ENCODE measurements at regions not wholly inside any gene's neighbourhood (a gene's known extent, or its start where the extent isn't known, plus 50 kb on each side); places are given as distances from the start of the nearest gene placed in this dataset.

DNA sequence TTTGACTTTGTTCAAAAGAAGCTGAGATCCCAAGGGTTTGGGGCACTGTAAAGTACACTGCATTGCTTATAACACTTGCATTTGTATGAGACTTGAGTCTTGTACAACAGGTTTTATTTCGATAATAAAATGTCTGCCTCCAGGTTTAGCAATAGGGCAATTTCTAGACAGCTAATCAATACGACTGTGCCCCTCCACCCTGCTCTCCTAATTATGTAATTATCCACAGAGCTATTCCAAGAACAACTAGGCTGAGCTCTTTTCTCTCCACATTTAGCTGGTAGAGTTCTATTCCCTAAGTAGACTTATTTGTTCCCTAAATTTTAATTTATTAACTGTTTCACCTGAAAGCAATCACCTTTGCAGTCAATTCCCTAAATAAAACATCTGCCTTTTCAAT lies 52.9 kb upstream of the LINC00305 start:
- TF ChIP-seq, protein P1, sequence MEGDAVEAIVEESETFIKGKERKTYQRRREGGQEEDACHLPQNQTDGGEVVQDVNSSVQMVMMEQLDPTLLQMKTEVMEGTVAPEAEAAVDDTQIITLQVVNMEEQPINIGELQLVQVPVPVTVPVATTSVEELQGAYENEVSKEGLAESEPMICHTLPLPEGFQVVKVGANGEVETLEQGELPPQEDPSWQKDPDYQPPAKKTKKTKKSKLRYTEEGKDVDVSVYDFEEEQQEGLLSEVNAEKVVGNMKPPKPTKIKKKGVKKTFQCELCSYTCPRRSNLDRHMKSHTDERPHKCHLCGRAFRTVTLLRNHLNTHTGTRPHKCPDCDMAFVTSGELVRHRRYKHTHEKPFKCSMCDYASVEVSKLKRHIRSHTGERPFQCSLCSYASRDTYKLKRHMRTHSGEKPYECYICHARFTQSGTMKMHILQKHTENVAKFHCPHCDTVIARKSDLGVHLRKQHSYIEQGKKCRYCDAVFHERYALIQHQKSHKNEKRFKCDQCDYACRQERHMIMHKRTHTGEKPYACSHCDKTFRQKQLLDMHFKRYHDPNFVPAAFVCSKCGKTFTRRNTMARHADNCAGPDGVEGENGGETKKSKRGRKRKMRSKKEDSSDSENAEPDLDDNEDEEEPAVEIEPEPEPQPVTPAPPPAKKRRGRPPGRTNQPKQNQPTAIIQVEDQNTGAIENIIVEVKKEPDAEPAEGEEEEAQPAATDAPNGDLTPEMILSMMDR (IDR thresholded peaks at IDR 0.05; ENCODE audit: low read depth, low read length, poor library complexity, severe bottlenecking) = no peak
- no peak for TF ChIP-seq EZH2phosphoT487 (IDR thresholded peaks at IDR 0.05; ENCODE audit: borderline replicate concordance, low read length)
